ENCODE measurements at regions not wholly inside any gene's neighbourhood (a gene's known extent, or its start where the extent isn't known, plus 50 kb on each side); places are given as distances from the start of the nearest gene placed in this dataset.

DNA sequence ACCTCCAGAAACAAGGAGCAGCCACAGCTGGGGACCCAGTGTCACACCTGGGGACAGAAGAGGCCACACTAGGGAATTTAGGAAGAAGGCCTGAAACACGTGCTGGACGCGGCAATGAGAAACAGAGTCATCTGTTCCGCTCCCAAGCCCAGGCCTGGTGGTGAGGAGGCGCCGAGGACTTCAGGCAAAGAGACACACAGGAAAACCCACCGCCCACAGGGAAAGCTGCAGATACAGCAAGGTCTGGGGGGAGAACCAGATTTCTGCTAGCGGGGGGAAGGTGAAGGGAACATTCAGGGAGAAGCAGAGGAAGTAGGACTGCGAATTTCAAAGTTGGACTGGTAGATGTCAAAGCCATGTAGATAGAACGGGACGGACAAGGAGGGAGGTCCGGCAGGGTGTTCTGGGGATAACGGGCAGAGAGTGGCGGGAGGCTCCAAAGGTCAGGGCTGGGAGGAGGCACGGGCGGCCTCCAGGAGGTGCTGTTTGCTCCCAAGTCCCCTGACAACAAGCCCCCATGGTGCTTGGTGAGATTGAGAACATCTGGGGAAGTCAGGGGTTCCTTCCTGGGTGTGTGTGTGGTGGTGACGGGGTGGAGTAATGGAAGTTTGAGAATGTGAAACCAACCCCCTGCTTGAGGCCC is 351.7 kb upstream of the MYT1L start:
- DNase-seq (ENCODE audit: low spot score in 2 of 2) (no peak), ATAC-seq (replicated peaks; ENCODE audit: extremely low read depth, poor library complexity, severe bottlenecking) (no peak)
- Mint-ChIP-seq H3K36me3 (ENCODE audit: insufficient read depth) (peaks cover 2% of the 10 kb centered on the region), H3K9me3 (no peaks in the 10 kb centered on the region), H3K4me3 (no peak overlapping the region), H3K27ac (ENCODE audit: low read depth) (no peak overlapping the region), H3K27me3 (peaks cover 56% of the 10 kb centered on the region), H3K4me1 (peaks cover 4% of the 10 kb centered on the region)

GRCh38 chr2:2681711-2682251 is 350.7 kb upstream of the MYT1L start:
- peaks cover 4% of the 10 kb centered on the region for H3K4me1 Mint-ChIP-seq
- H3K4me3 Mint-ChIP-seq: no peak overlapping the region
- ATAC-seq (replicated peaks; ENCODE audit: extremely low read depth, poor library complexity, severe bottlenecking) (no peak), DNase-seq (ENCODE audit: low spot score in 2 of 2) (no peak)
- peaks cover 55% of the 10 kb centered on the region for H3K27me3 Mint-ChIP-seq
- H3K27ac Mint-ChIP-seq (ENCODE audit: low read depth): no peak overlapping the region
- peaks cover 2% of the 10 kb centered on the region for H3K36me3 Mint-ChIP-seq (ENCODE audit: insufficient read depth)
- no peaks in the 10 kb centered on the region for H3K9me3 Mint-ChIP-seq

DNA sequence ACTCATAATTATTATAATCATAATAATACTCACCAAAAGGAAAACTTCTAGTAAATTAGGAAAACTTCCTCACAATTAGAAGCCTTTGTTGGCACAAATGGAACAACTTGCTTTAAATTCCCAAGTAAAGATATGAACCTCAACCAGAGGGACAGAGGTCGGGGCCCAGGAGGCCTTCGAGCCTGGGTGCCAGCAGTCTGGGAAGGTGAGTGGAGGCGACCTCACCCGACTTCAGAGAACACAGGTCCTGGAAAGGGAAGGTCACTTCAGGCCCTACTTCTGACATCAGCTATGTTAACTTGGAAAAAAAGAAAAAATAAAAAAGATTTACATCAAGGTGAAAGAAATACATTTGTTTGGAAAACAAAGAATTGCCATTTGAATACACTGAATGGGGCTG is 350.0 kb upstream of the MYT1L start:
- Mint-ChIP-seq H3K4me1 (no peaks in the 10 kb centered on the region), H3K4me3 (no peak overlapping the region), H3K27ac (ENCODE audit: low read depth) (no peak overlapping the region), H3K27me3 (peaks cover 48% of the 10 kb centered on the region), H3K36me3 (ENCODE audit: insufficient read depth) (peaks cover 2% of the 10 kb centered on the region), H3K9me3 (no peaks in the 10 kb centered on the region)
- DNase-seq (ENCODE audit: low spot score in 2 of 2) (no peak), ATAC-seq (replicated peaks; ENCODE audit: extremely low read depth, poor library complexity, severe bottlenecking) (no peak)

DNA sequence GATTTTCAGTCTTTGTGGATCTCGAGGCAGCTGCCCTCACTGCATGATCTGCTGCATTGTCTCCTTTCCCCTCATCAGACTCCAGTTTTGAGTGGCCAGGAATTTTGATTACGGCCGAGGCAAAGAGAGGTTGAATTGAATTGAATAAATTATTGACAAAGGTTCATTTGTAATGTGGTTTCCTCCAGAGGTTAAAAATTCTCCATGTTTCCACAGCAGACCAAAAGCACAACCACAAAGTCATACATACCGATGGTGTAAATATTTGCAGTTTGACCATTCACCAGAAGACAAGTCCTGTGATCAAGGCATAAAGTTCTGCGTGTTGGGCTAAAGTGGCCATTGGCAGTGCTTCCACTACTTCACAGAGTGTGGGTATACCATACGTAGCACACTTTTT is 343.8 kb upstream of the MYT1L start:
- H3K27me3 Mint-ChIP-seq: peaks cover 3% of the 10 kb centered on the region
- no peaks in the 10 kb centered on the region for H3K4me1 Mint-ChIP-seq
- no peak overlapping the region for H3K27ac Mint-ChIP-seq (ENCODE audit: low read depth)
- H3K36me3 Mint-ChIP-seq (ENCODE audit: insufficient read depth): peaks cover 2% of the 10 kb centered on the region
- peaks cover 5% of the 10 kb centered on the region for H3K9me3 Mint-ChIP-seq
- no peak for ATAC-seq (replicated peaks; ENCODE audit: extremely low read depth, poor library complexity, severe bottlenecking)
- no peak for DNase-seq (ENCODE audit: low spot score in 2 of 2)
- H3K4me3 Mint-ChIP-seq: no peak overlapping the region

GRCh38 chr2:2673406-2673805 is 342.3 kb upstream of the MYT1L start:
- H3K36me3 Mint-ChIP-seq (ENCODE audit: insufficient read depth): no peaks in the 10 kb centered on the region
- DNase-seq (ENCODE audit: low spot score in 2 of 2) (no peak), ATAC-seq (replicated peaks; ENCODE audit: extremely low read depth, poor library complexity, severe bottlenecking) (no peak)
- no peaks in the 10 kb centered on the region for H3K27me3 Mint-ChIP-seq
- H3K4me1 Mint-ChIP-seq: no peaks in the 10 kb centered on the region
- no peak overlapping the region for H3K27ac Mint-ChIP-seq (ENCODE audit: low read depth)
- H3K4me3 Mint-ChIP-seq: no peak overlapping the region
- H3K9me3 Mint-ChIP-seq: peaks cover 5% of the 10 kb centered on the region

DNA sequence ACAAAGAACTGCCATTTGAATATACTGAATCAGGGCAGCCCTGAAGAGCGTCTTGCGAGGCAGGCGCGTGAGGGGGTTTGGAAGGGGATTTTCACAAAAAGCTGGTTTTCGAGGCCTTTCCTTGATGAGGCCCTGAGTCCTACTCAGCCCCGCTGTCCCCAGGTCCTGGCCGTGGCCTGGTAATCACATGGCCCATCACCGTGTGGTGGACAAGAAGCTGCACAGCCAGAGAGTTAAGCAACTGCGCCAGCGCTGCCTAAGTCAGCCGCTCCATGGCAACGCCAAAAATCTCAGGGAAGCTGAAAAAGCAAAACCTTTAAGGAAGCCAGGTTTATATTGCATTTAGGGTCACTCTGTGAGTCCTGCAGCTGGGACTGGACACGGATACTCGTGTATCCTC is 341.2 kb upstream of the MYT1L start:
- Mint-ChIP-seq H3K4me1 (no peaks in the 10 kb centered on the region), H3K27ac (ENCODE audit: low read depth) (no peak overlapping the region), H3K27me3 (no peaks in the 10 kb centered on the region), H3K9me3 (peaks cover 5% of the 10 kb centered on the region), H3K4me3 (no peak overlapping the region), H3K36me3 (ENCODE audit: insufficient read depth) (no peaks in the 10 kb centered on the region)
- ATAC-seq (replicated peaks; ENCODE audit: extremely low read depth, poor library complexity, severe bottlenecking) (no peak), DNase-seq (ENCODE audit: low spot score in 2 of 2) (no peak)

- H3K36me3 Mint-ChIP-seq (ENCODE audit: insufficient read depth): no peaks in the 10 kb centered on the region
- DNase-seq (ENCODE audit: low spot score in 2 of 2): no peak
- H3K27me3 Mint-ChIP-seq: no peaks in the 10 kb centered on the region
- ATAC-seq (replicated peaks; ENCODE audit: extremely low read depth, poor library complexity, severe bottlenecking): no peak
- no peaks in the 10 kb centered on the region for H3K4me1 Mint-ChIP-seq
- no peak overlapping the region for H3K4me3 Mint-ChIP-seq
- peaks cover 5% of the 10 kb centered on the region for H3K9me3 Mint-ChIP-seq
- H3K27ac Mint-ChIP-seq (ENCODE audit: low read depth): no peak overlapping the region
These were observed 340.8 kb upstream of the MYT1L start for GRCh38 chr2:2671826-2672225.

GRCh38 chr2:2669316-2669715 is 338.2 kb upstream of the MYT1L start:
- no peak overlapping the region for H3K4me3 Mint-ChIP-seq
- peaks cover 5% of the 10 kb centered on the region for H3K9me3 Mint-ChIP-seq
- no peaks in the 10 kb centered on the region for H3K36me3 Mint-ChIP-seq (ENCODE audit: insufficient read depth)
- DNase-seq (ENCODE audit: low spot score in 2 of 2): no peak
- no peak overlapping the region for H3K27ac Mint-ChIP-seq (ENCODE audit: low read depth)
- no peaks in the 10 kb centered on the region for H3K4me1 Mint-ChIP-seq
- no peak for ATAC-seq (replicated peaks; ENCODE audit: extremely low read depth, poor library complexity, severe bottlenecking)
- no peaks in the 10 kb centered on the region for H3K27me3 Mint-ChIP-seq

- ATAC-seq (replicated peaks; ENCODE audit: extremely low read depth, poor library complexity, severe bottlenecking) (no peak), DNase-seq (ENCODE audit: low spot score in 2 of 2) (no peak)
- Mint-ChIP-seq H3K4me3 (no peak overlapping the region), H3K9me3 (peaks cover 5% of the 10 kb centered on the region), H3K36me3 (ENCODE audit: insufficient read depth) (no peaks in the 10 kb centered on the region), H3K27me3 (no peaks in the 10 kb centered on the region), H3K4me1 (no peaks in the 10 kb centered on the region), H3K27ac (ENCODE audit: low read depth) (no peak overlapping the region)
These were observed 337.7 kb upstream of the MYT1L start for GRCh38 chr2:2668681-2669265.

GRCh38 chr2:2667690-2668089 is 336.6 kb upstream of the MYT1L start:
- Mint-ChIP-seq H3K4me1 (no peaks in the 10 kb centered on the region), H3K9me3 (peaks cover 5% of the 10 kb centered on the region)

GRCh38 chr2:2665834-2666133 is 334.7 kb upstream of the MYT1L start:
- H3K9me3 Mint-ChIP-seq: no peaks in the 10 kb centered on the region
- DNase-seq (ENCODE audit: low spot score in 2 of 2) (no peak), ATAC-seq (replicated peaks; ENCODE audit: extremely low read depth, poor library complexity, severe bottlenecking) (no peak)
- no peaks in the 10 kb centered on the region for H3K36me3 Mint-ChIP-seq (ENCODE audit: insufficient read depth)
- H3K4me3 Mint-ChIP-seq: no peak overlapping the region
- H3K27ac Mint-ChIP-seq (ENCODE audit: low read depth): no peak overlapping the region
- H3K4me1 Mint-ChIP-seq: no peaks in the 10 kb centered on the region
- no peaks in the 10 kb centered on the region for H3K27me3 Mint-ChIP-seq

More at GRCh38 chr2:2667690-2668089, 336.6 kb upstream of the MYT1L start:
- DNase-seq (ENCODE audit: low spot score in 2 of 2) (no peak), ATAC-seq (replicated peaks; ENCODE audit: extremely low read depth, poor library complexity, severe bottlenecking) (no peak)
- no peaks in the 10 kb centered on the region for H3K36me3 Mint-ChIP-seq (ENCODE audit: insufficient read depth)
- no peak overlapping the region for H3K27ac Mint-ChIP-seq (ENCODE audit: low read depth)
- H3K4me3 Mint-ChIP-seq: no peak overlapping the region
- H3K27me3 Mint-ChIP-seq: no peaks in the 10 kb centered on the region

DNA sequence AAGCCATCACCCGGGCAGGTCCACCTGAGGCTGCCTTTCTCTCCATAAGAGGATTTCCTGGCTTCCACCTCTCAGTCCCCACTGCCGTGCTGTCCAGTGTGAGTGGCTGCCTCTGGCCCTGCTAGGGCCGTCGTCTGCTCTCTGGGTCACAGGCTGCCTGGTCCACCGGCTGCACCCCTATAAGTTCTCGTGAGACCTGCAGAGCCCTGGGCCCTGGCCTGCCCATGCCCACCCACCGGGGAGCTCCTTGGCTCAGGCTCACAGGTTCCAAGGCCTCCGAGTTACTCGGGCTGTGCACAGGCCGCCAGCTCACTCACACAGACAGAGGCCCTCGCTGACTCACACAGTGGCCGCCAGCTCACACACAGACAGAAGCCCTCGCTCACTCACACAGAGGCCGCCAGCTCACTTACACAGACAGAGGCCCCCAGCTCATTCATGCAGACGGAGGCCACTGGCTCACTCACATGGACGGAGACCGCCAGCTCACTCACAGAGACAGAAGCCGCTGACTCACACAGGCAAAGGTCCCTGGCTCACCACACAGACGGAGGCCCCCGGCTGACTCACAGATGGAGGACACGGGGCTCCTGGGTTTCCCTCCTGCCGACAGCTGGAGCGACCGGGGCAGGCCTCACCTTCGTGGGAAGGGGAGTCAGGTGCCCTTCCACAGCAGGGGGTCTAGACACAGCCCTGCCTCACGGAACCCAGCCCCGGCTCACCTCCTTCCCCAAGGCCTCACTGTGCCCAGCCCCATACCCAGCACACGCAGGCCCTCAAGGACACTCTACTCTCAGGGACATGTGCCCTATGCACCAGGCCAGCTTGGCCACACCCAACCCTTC is 334.1 kb upstream of the MYT1L start:
- Mint-ChIP-seq H3K9me3 (no peaks in the 10 kb centered on the region), H3K27me3 (no peaks in the 10 kb centered on the region), H3K27ac (ENCODE audit: low read depth) (no peak overlapping the region), H3K36me3 (ENCODE audit: insufficient read depth) (no peaks in the 10 kb centered on the region), H3K4me3 (no peak overlapping the region), H3K4me1 (no peaks in the 10 kb centered on the region)
- DNase-seq (ENCODE audit: low spot score in 2 of 2): no peak
- ATAC-seq (replicated peaks; ENCODE audit: extremely low read depth, poor library complexity, severe bottlenecking): no peak
